ENCODE measurements at regions not wholly inside any gene's neighbourhood (a gene's known extent, or its start where the extent isn't known, plus 50 kb on each side); places are given as distances from the start of the nearest gene placed in this dataset.

DNA sequence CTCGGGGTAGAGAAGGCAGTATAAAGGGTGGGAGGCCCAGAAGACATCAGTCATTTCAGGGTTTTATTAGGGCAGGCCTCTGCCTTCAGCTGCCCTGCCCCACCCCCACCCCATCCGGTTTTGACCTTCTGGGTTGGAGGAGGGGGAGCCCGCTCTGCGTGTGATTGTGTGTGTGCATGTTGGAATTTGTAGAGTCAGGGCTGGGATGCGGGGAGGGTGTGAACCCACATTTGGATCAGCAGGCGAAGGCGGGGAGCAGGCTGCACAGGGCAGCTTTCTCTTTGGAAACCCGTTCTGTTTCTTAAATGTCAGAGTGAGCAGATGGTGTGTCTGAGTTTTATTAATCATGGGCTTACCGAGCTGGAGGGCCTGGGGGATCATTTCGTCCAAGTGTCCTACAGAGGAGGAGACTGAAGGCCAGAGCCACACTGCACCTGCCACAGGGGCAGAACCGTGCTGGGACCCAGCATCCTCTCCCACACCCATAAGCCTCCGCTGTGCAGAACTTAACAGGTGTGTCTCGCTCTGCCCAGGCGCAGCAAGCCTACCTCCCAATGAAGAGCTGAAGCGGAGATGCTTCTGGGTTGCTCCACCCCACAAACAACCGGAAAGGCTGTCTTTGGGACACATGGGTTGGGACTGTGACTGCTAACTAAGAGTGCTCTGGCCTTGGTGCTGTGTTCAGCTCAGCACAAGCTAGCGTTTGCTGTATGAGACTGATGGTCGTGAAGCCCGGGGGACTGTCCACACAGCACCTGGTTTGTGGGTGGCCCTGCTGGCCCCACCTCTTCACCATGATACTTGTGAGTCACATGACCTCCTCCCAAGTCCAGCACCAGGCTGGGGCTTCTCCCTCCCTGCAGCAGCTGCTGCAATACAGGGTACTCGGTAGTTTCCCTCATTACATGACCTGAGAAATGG lies 70.9 kb upstream of the GSE1 start:
- ChIA-PET POLR2A (interaction anchor here (1.0 to 2.6 kb wide), 4 partner anchors 9 to 27 kb away, joined by 5 to 12 read pairs (median 6); no protein-coding TSS in a partner anchor), CTCF (ENCODE audit: low intra/inter-chr PET ratio, low total read pairs) (no interaction called here)
- intact Hi-C loops (cut with micrococcal nuclease; ENCODE audit: unreplicated experiment) (no loop called here), in situ Hi-C loops (cut with HindIII; ENCODE audit: extremely low pct_ligation_motif_present, low pct_unique_long_range_greater_than_20kb) (no loop called here)
- no peaks in the 10 kb centered on the region for H3K36me3 ChIP-seq (replicated peaks in 1 of 2; ENCODE audit: control insufficient read depth in 1 of 2, insufficient read depth in 2 of 2, low read length in 2 of 2)
- WGBS (ENCODE audit: low lambda C conversion rate) = 86% methylated on average over 17 of the region's 20 CpGs
- DNase-seq (ENCODE audit: low spot score) (no peak), ATAC-seq (no peak), FAIRE-seq (no peak)
- no peak overlapping the region for H3K27ac ChIP-seq (ENCODE audit: extremely low read length, insufficient read depth, low read length)
- H3K4me2 ChIP-seq (ENCODE audit: low read depth, low read length) = no peak overlapping the region
- no peak overlapping the region for H2AFZ ChIP-seq (ENCODE audit: low read length)
- no peaks in the 10 kb centered on the region for H3K27me3 ChIP-seq (ENCODE audit: control insufficient read depth in 1 of 2, insufficient read depth in 2 of 2, low read length in 2 of 2)
- H3K4me3 ChIP-seq (replicated peaks in 1 of 3; ENCODE audit: insufficient read depth in 1 of 3, low read depth in 2 of 3, low read length in 3 of 3) = no peak overlapping the region
- BruUV-seq (replicated peaks) = no TSS peak
- peaks cover 9% of the 10 kb centered on the region for H3K79me2 ChIP-seq (ENCODE audit: insufficient read depth, low read length)
- no peaks in the 10 kb centered on the region for H3K9me3 ChIP-seq (ENCODE audit: low read length)
- H4K20me1 ChIP-seq (ENCODE audit: insufficient read depth, low read length) = no peaks in the 10 kb centered on the region
- H3K4me1 ChIP-seq (ENCODE audit: insufficient read depth, low read length) = peaks cover 74% of the 10 kb centered on the region
- no peak overlapping the region for H3K9ac ChIP-seq (ENCODE audit: insufficient read depth, low read depth, low read length)
- TF ChIP-seq TGIF2 (CRISPR knock-in tag; IDR thresholded peaks at IDR 0.05) (no peak), ZMYM3 (CRISPR knock-in tag; IDR thresholded peaks at IDR 0.05) (no peak), ZFX (CRISPR knock-in tag; IDR thresholded peaks at IDR 0.05; ENCODE audit: low read depth) (0 out of 2 replicates have a peak, but pooled peaks have one; percentile 21), ZNF564 (CRISPR knock-in tag; IDR thresholded peaks at IDR 0.05) (no peak), ZNF687 (CRISPR knock-in tag; IDR thresholded peaks at IDR 0.05) (peak; percentile 12; the same call in 1 of the 2 replicates), ZNF350 (CRISPR knock-in tag; IDR thresholded peaks at IDR 0.05; ENCODE audit: borderline replicate concordance, low read depth) (0 out of 2 replicates have a peak, but pooled peaks have one; percentile 34), HES4 (CRISPR knock-in tag; IDR thresholded peaks at IDR 0.05; ENCODE audit: borderline replicate concordance) (peak; percentile 39; the same call in 1 of the 2 replicates), ZNF224 (CRISPR knock-in tag; IDR thresholded peaks at IDR 0.05) (no peak), PATZ1 (CRISPR knock-in tag; IDR thresholded peaks at IDR 0.05) (peak; percentile 7; the same call in 1 of the 2 replicates), ZBTB38 (CRISPR knock-in tag; IDR thresholded peaks at IDR 0.05) (peak; percentile 75; the same call in 1 of the 2 replicates), HNRNPH1 (optimal IDR thresholded peaks at IDR 0.05; ENCODE audit: low read depth, low read length) (peak; percentile 2)
- TF ChIP-seq, protein P1, sequence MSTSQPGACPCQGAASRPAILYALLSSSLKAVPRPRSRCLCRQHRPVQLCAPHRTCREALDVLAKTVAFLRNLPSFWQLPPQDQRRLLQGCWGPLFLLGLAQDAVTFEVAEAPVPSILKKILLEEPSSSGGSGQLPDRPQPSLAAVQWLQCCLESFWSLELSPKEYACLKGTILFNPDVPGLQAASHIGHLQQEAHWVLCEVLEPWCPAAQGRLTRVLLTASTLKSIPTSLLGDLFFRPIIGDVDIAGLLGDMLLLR (CRISPR knock-in tag; IDR thresholded peaks at IDR 0.05) = peak; percentile 25; the same call in 1 of the 2 replicates
- TF ChIP-seq, protein P2, sequence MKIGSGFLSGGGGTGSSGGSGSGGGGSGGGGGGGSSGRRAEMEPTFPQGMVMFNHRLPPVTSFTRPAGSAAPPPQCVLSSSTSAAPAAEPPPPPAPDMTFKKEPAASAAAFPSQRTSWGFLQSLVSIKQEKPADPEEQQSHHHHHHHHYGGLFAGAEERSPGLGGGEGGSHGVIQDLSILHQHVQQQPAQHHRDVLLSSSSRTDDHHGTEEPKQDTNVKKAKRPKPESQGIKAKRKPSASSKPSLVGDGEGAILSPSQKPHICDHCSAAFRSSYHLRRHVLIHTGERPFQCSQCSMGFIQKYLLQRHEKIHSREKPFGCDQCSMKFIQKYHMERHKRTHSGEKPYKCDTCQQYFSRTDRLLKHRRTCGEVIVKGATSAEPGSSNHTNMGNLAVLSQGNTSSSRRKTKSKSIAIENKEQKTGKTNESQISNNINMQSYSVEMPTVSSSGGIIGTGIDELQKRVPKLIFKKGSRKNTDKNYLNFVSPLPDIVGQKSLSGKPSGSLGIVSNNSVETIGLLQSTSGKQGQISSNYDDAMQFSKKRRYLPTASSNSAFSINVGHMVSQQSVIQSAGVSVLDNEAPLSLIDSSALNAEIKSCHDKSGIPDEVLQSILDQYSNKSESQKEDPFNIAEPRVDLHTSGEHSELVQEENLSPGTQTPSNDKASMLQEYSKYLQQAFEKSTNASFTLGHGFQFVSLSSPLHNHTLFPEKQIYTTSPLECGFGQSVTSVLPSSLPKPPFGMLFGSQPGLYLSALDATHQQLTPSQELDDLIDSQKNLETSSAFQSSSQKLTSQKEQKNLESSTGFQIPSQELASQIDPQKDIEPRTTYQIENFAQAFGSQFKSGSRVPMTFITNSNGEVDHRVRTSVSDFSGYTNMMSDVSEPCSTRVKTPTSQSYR (CRISPR knock-in tag; IDR thresholded peaks at IDR 0.05; ENCODE audit: borderline replicate concordance) = peak; percentile 75; the same call in 1 of the 2 replicates
